ENCODE measurements at regions not wholly inside any gene's neighbourhood (a gene's known extent, or its start where the extent isn't known, plus 50 kb on each side); places are given as distances from the start of the nearest gene placed in this dataset.
A peak's percentile ranks its signal among the peaks of the same experiment; 100 is the strongest.

DNA sequence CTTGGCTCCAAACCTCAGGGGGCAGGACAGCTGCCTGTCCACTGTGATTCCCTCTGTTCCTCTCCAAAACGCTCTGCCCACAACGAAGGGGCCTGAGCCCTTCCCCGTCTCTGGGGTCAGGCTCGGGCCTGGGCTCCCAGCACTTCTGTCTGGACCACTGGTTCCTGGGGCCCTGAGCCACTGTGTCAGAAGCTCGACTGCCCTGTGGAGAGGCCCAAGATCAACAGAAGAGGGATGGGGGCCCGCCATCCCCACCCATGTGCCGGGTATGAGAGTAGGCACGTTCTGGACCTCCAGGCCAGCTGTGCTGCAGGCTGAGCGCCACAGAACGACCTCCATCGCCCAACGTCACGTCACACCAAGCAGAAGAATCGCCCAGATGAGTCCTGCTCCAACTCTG, 119.9 kb upstream of the HS6ST1 start:
- H3K27ac ChIP-seq: no peak overlapping the region
- TF ChIP-seq, protein P1, sequence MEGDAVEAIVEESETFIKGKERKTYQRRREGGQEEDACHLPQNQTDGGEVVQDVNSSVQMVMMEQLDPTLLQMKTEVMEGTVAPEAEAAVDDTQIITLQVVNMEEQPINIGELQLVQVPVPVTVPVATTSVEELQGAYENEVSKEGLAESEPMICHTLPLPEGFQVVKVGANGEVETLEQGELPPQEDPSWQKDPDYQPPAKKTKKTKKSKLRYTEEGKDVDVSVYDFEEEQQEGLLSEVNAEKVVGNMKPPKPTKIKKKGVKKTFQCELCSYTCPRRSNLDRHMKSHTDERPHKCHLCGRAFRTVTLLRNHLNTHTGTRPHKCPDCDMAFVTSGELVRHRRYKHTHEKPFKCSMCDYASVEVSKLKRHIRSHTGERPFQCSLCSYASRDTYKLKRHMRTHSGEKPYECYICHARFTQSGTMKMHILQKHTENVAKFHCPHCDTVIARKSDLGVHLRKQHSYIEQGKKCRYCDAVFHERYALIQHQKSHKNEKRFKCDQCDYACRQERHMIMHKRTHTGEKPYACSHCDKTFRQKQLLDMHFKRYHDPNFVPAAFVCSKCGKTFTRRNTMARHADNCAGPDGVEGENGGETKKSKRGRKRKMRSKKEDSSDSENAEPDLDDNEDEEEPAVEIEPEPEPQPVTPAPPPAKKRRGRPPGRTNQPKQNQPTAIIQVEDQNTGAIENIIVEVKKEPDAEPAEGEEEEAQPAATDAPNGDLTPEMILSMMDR (conservative IDR thresholded peaks at IDR 0.05): no peak

DNA sequence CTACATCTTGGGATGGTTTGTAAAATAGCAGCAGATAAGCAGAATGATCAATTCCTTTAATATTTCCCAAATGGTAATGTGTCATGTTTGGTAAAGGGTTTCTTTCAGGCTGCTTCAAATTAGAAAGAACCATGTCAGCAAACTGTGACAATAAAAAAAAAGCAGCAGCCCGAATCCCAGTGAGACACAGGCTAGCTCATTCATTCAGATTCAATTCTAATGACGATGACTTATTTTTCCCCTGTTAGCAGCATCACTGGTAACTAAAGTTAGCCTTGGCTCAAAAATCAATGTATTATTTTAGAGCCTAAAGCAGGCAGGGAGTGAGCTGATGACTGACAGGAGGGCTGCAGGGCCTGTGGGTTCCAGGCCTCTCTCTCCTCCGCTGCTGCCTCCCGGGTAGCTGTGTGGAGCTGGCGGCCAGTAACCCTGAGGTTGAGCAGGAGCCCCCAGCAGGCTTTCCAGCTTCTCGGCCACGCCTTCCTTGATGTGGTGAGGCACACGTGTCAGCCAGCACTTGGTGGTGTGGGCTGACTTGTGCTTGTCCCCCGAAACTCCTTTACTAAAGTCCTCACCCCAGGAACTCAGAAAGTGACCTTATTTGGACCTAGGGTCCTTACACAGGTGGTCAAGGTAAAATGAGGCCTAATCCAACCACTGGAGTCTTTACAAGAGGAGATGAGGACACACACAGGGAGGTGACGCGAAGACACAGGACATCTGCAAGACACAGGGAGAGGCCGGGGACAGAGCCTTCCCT, 120.5 kb upstream of the HS6ST1 start:
- TF ChIP-seq, protein P1 (conservative IDR thresholded peaks at IDR 0.05): no peak
- no peak overlapping the region for H3K27ac ChIP-seq

DNA sequence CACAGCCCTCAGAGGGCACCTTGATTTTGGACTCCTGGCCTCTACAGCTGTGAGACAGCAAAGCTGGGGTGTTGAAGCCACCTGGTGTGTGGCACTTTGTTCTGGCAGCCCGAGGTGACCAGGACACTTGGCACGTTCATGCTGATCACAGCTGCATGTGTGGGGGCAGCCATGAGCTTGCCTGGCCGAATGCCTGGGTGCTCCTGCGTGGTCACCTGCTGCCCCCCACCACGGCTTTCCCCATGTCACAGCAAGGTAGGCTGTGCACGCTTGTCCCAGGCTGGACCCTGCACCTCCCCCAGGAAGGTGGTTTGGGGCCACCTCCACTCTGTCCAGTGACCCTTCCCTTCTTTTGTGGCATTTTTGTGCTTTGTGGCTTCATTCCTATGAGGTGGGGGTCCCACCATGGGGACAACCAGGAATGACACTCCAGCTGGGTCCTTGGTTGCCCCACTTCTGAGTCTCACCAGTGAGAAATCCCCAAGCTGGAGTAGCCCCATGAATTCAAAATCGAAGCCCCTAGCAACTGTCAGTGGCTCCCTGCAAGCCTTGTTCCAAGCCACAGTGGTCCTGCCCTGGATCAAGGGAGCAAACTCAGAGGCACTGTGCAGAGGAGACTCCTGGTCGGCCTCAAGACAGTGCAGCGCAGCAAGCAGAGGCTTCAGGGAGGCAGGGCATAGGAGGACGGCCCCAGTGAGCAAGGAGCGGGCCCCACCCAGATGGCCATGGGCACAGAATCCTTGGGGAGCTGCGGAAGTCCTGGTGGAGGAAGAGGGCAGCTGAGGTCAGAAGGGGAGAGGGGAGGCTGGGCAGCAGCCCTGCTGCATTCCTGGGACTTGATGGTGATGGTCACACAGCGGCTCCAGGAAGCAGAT, 121.4 kb upstream of the HS6ST1 start:
- H3K27ac ChIP-seq: no peak overlapping the region
- TF ChIP-seq, protein P1 (conservative IDR thresholded peaks at IDR 0.05): no peak

DNA sequence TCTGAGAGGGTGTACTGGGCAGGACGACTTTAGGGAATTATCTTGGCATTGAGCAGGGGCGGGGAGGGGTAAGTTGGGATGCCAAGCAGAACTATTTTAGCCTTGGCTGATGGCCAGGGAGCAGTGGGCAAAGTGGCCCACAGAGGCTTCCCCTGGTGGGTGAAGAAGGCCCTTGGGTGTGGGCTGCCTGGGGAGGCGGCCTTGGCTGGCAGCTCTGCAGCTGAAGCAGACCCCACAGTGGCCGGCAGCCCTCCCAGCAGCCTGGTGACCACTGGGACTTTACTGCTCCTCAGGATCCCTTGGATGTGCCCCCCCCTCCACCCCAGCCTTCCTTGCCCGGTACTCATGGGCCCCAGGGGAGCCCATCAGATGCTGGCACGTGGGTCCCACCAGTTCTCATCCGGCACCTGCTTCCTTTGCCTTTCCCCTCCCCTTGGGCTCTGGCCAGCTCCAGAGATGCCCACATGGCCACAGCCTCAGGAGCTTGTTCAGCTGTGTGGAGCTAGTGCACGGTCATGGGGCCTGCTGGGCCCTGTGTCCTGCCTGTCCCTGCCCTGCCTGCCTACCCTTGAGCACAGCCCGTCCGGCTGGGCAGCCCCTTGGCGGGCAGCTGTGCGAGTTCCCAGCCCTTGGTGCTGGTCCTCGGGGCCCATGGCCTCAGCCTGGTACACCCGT, 122.1 kb upstream of the HS6ST1 start:
- H3K27ac ChIP-seq: peak overlapping the region; percentile 85; the same call in 1 of the 2 replicates
- TF ChIP-seq, protein P1 (conservative IDR thresholded peaks at IDR 0.05): no peak

DNA sequence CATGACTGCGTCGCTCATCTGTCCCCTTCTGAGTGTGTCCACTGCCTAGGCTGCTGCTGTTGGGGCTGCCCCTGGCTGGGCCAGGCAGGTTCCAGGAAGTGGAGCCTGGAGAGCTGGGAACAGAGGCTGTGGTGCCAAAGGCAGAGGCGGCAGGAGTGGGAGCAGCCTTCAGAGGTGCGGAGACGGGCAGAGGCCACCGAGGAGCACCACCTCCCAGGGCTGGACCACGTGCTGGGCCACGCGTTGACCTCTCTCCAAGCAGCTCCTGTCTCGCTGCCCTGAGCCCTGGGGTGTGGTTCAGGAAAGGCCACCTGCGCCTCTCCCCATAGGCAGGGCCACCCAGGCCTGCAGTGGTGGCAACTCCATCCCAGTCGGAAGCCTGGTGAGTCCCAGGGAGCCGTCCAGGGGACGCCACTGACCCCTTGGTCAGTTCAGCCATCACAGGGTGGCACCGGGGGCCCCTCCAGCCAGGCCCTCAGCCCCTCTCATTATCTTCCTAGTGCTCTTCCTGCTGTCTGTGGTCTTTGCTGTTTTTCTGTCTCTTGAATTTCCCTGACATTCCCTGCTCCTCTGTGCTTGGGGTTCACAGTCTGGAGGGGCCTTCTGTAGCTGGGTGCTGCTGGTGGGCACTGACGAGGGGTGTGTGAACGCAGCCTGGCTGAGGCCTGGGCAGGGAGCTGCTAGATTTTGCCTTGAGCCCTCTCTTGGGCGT, 122.8 kb upstream of the HS6ST1 start:
- peak overlapping the region; percentile 85 for H3K27ac ChIP-seq
- TF ChIP-seq, protein P1 (conservative IDR thresholded peaks at IDR 0.05): no peak

DNA sequence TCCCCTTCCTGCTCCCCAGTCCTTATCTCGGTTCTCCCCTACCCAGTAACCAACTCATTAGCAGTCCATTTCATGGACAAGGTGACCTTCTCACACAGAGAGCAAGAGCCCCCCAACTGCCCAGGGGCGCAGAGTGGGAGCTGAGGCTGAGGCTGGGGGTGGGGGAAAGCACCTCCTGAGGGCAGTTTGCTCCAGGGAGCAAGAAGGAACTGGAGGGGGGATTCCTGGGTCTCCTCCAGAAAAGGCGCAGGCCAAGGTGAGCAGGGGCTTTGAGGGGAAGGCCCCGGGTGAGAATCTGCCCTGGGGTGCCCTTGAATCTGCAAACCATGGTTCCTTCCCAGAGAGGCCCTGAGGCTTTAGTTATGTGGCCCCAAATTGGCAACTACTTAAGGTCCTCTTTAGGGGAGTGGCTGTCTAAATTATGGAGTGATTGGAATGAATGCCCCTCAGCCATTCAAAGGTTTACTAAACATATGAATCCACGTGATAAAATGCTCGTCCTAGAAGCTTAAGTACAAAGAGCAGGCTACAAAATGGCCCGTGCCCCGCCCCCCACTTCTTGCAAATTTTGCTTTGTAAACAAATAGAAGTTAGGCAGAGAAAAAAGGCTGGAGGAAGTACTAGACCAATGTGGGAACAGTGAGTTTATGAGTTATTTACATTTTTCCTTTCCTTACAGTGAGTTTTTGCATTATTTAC, 123.5 kb upstream of the HS6ST1 start:
- TF ChIP-seq, protein P1 (conservative IDR thresholded peaks at IDR 0.05): no peak
- peak overlapping the region; percentile 85 for H3K27ac ChIP-seq

Measured in VCaP (cell line).